ENCODE measurements at regions not wholly inside any gene's neighbourhood (a gene's known extent, or its start where the extent isn't known, plus 50 kb on each side); places are given as distances from the start of the nearest gene placed in this dataset.

DNA sequence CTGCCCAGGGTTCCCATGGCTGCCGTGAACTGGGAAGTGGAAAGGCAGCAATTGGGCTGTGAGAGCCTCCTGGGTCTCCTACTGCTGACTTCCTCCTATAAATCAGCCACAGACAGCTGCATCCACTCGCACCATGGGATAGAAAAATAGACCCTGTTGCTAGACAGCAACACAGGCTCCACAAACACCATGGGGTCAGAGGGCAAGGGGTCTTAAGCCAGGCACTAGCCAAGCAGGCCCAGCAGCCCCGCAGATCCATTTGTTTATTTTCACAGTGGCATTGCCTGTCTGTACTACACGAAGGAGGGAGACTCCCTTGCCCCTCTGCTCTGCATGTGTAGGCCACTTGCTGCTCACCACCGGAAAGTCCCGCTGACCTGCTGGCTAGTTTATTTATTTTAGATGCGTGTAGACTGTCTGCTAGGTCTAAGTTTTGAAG, 139.8 kb downstream of the DACT1 start (continued):
- TF ChIP-seq YY1 (IDR thresholded peaks at IDR 0.05; ENCODE audit: extremely low read depth, insufficient replicate concordance, low read depth, low read length) (no peak), ELF1 (IDR thresholded peaks at IDR 0.05; ENCODE audit: borderline replicate concordance, low read depth) (no peak), SRF (IDR thresholded peaks at IDR 0.05; ENCODE audit: low read depth) (no peak), CBX3 (IDR thresholded peaks at IDR 0.05; ENCODE audit: low read depth) (no peak), FOSL1 (IDR thresholded peaks at IDR 0.05; ENCODE audit: low read depth) (no peak)

DNA sequence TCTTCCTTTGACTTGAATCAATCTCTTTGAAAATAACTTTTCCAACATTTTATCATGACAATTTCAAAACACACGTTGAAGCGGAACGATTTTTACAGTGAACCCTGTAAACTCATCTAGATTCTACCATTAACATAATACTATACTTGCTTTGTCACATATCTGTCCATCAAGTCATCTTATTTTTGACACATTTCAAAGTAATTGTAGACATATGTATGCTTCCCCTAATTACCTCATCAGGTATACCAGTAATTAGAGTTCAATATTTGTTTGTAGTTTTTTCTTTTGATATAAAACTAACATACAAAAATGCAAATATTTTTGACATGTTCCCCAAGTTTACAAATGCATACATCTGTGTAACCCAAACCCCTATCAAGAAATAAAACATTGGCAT, 140.4 kb downstream of the DACT1 start:
- DNase-seq (ENCODE audit: low read depth, low spot score): no peak
- Histone ChIP-seq H2AFZ (ENCODE audit: low read depth, low read length, poor library complexity, severe bottlenecking) (no peak overlapping the region), H3K9me2 (ENCODE audit: insufficient read depth) (no peaks in the 10 kb centered on the region), H4K20me1 (ENCODE audit: insufficient read depth) (no peaks in the 10 kb centered on the region), H3K36me3 (ENCODE audit: control insufficient read depth in 1 of 2, insufficient read depth in 2 of 2, low read length in 2 of 2) (no peaks in the 10 kb centered on the region), H3K9ac (ENCODE audit: low read length) (no peak overlapping the region), H3K27ac (ENCODE audit: low read depth, low read length) (no peak overlapping the region), H3K4me1 (ENCODE audit: control insufficient read depth in 1 of 2, insufficient read depth in 2 of 2, low read length in 2 of 2) (peaks cover 0 to 8% of the 10 kb centered on the region in 2 experiments; a peak in 3 of 4 replicates), H3K4me3 (replicated peaks in 1 of 2; ENCODE audit: low read depth in 1 of 2, low read length in 2 of 2) (no peak overlapping the region), H3K9me3 (ENCODE audit: control insufficient read depth in 1 of 2, insufficient read depth in 1 of 2, low read depth in 1 of 2, low read length in 2 of 2) (no peaks in the 10 kb centered on the region), H3K4me2 (ENCODE audit: low read length) (no peak overlapping the region), H3K79me2 (ENCODE audit: insufficient read depth, low read length) (no peaks in the 10 kb centered on the region), H3K27me3 (ENCODE audit: insufficient read depth, low read length) (no peaks in the 10 kb centered on the region; the same call in 1 of the 2 replicates)
- ATAC-seq: no peak
- ChIA-PET CTCF (no interaction called here), RAD21 (ENCODE audit: low non-redundant PET in 1 of 2, low total read pairs in 2 of 2, uncharacterized antibody in 2 of 2, unreplicated experiment in 2 of 2) (no interaction called here), POLR2A (no interaction called here)
- TF ChIP-seq, protein P1, sequence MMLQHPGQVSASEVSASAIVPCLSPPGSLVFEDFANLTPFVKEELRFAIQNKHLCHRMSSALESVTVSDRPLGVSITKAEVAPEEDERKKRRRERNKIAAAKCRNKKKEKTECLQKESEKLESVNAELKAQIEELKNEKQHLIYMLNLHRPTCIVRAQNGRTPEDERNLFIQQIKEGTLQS (IDR thresholded peaks at IDR 0.05): no peak
- no peak for TF ChIP-seq FOSL1 (IDR thresholded peaks at IDR 0.05; ENCODE audit: low read depth)
- TF ChIP-seq, protein P2, sequence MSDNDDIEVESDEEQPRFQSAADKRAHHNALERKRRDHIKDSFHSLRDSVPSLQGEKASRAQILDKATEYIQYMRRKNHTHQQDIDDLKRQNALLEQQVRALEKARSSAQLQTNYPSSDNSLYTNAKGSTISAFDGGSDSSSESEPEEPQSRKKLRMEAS (IDR thresholded peaks at IDR 0.05): no peak
- BruUV-seq (replicated peaks): no TSS peak
- intact Hi-C loops (cut with micrococcal nuclease): no loop called here

DNA sequence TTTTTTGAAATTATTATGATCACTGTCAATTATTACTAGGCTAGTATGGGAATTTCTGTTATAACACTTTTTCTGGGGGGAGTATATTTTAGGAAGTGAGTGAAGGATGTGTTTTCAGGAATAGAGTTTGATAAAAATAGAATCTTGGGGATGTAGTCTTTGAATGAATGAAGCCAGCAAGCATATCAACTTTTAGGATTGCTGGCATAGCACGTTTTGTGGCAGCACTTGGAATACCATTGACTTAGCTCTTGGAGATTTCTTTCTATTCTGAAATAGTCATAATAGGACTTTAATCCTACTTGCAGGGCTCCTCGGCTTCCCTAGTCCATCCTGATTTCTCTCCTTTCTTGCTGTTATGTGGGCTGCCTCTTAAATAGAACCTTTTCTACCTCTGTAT, 141.6 kb downstream of the DACT1 start:
- DNase-seq (ENCODE audit: low read depth, low spot score): no peak
- no peak overlapping the region for H2AFZ ChIP-seq (ENCODE audit: low read depth, low read length, poor library complexity, severe bottlenecking)
- no peak overlapping the region for H3K9ac ChIP-seq (ENCODE audit: low read length)
- ChIA-PET POLR2A (no interaction called here), RAD21 (ENCODE audit: low non-redundant PET in 1 of 2, low total read pairs in 2 of 2, uncharacterized antibody in 2 of 2, unreplicated experiment in 2 of 2) (no interaction called here), CTCF (no interaction called here)
- intact Hi-C loops (cut with micrococcal nuclease): no loop called here
- TF ChIP-seq FOSL1 (IDR thresholded peaks at IDR 0.05; ENCODE audit: low read depth): no peak
- no peak for TF ChIP-seq RAD21 (IDR thresholded peaks at IDR 0.05; ENCODE audit: low read depth)
- TF ChIP-seq SIN3A (IDR thresholded peaks at IDR 0.05; ENCODE audit: low read depth): no peak
- no peak for TF ChIP-seq ELF1 (IDR thresholded peaks at IDR 0.05; ENCODE audit: borderline replicate concordance, low read depth)
- no peaks in the 10 kb centered on the region for H3K9me2 ChIP-seq (ENCODE audit: insufficient read depth)
- H3K27ac ChIP-seq (ENCODE audit: low read depth, low read length): no peak overlapping the region
- no peak overlapping the region for H3K4me3 ChIP-seq (replicated peaks in 1 of 2; ENCODE audit: low read depth in 1 of 2, low read length in 2 of 2)
- BruUV-seq (replicated peaks): no TSS peak
- no peaks in the 10 kb centered on the region for H3K36me3 ChIP-seq (ENCODE audit: control insufficient read depth in 1 of 2, insufficient read depth in 2 of 2, low read length in 2 of 2)
- no peaks in the 10 kb centered on the region; the same call in 1 of the 2 replicates for H3K27me3 ChIP-seq (ENCODE audit: insufficient read depth, low read length)
- H3K9me3 ChIP-seq (ENCODE audit: control insufficient read depth in 1 of 2, insufficient read depth in 1 of 2, low read depth in 1 of 2, low read length in 2 of 2): no peaks in the 10 kb centered on the region
- H3K4me1 ChIP-seq (ENCODE audit: control insufficient read depth in 1 of 2, insufficient read depth in 2 of 2, low read length in 2 of 2): no peaks in the 10 kb centered on the region
- no peak for ATAC-seq
- H4K20me1 ChIP-seq (ENCODE audit: insufficient read depth): no peaks in the 10 kb centered on the region
- no peak overlapping the region for H3K4me2 ChIP-seq (ENCODE audit: low read length)
- H3K79me2 ChIP-seq (ENCODE audit: insufficient read depth, low read length): no peaks in the 10 kb centered on the region
